ENCODE measurements at regions not wholly inside any gene's neighbourhood (a gene's known extent, or its start where the extent isn't known, plus 50 kb on each side); places are given as distances from the start of the nearest gene placed in this dataset.

- TF ChIP-seq CTCF (IDR thresholded peaks at IDR 0.05 in 4 of 5, conservative IDR thresholded peaks at IDR 0.05 in 1 of 5) (peak in 2 of 5 experiments; percentile 53 to 60), POLR2A (IDR thresholded peaks at IDR 0.05) (no peak)
Observed at GRCh38 chr5:62779010-62779422, 200.4 kb downstream of the LRRC70 start.
